GM12864 (cell line): ENCODE measurements at regions not wholly inside any gene's neighbourhood (a gene's known extent, or its start where the extent isn't known, plus 50 kb on each side); places are given as distances from the start of the nearest gene placed in this dataset.

Experiments used
- DNase-seq: peaks from one replicate; pipeline ENCODE4 v3.0.0-alpha.2; 2011; ENCODE audit warnings: low read depth
- H3K4me3 ChIP-seq: 2 replicates; pipeline ENCODE4 v1.5.1; 2011; ENCODE audit warnings: mild to moderate bottlenecking, low read depth, low read length, control low read depth
- CTCF ChIP-seq: IDR thresholded peaks from 2 replicates; pipeline ENCODE4 v1.5.1; 2011; ENCODE audit warnings: low read depth, mild to moderate bottlenecking, moderate library complexity, low read length, control low read depth, inconsistent platforms; ENCODE audit errors: missing control alignments

GRCh38 chr6:71040841-71041240, 84.0 kb upstream of the B3GAT2 start:
- no peak overlapping the region for H3K4me3 ChIP-seq
- TF ChIP-seq CTCF, result no peak
- DNase-seq, result no peak

GRCh38 chr6:71043902-71044301, 87.0 kb upstream of the B3GAT2 start:
- DNase-seq, result no peak
- TF ChIP-seq CTCF, result no peak
- no peak overlapping the region for H3K4me3 ChIP-seq

- no peak overlapping the region for H3K4me3 ChIP-seq
- no peak for DNase-seq
- TF ChIP-seq CTCF, result no peak
Measured at GRCh38 chr6:71044753-71045152, 87.9 kb upstream of the B3GAT2 start.

- no peak for DNase-seq
- no peak for TF ChIP-seq CTCF
- no peak overlapping the region for H3K4me3 ChIP-seq
Measured at GRCh38 chr6:71045296-71045695, 88.4 kb upstream of the B3GAT2 start.

- no peak for TF ChIP-seq CTCF
- no peak overlapping the region for H3K4me3 ChIP-seq
- no peak for DNase-seq
Measured at GRCh38 chr6:71047417-71047816, 90.6 kb upstream of the B3GAT2 start.

- no peak for DNase-seq
- H3K4me3 ChIP-seq, result no peak overlapping the region
- no peak for TF ChIP-seq CTCF
Measured at GRCh38 chr6:71048320-71049164, 91.7 kb upstream of the B3GAT2 start.
